Loucy (cell line): ENCODE measurements at regions not wholly inside any gene's neighbourhood (a gene's known extent, or its start where the extent isn't known, plus 50 kb on each side); places are given as distances from the start of the nearest gene placed in this dataset.

Experiments used
- EZH2phosphoT487 ChIP-seq: fragments of 200-600 bp; IDR thresholded peaks from 2 replicates; pipeline ENCODE4 v1.6.1; 2018; ENCODE audit warnings: antibody characterized with exemption, mild to moderate bottlenecking, moderate library complexity, borderline replicate concordance
- TF ChIP-seq, protein P1 (sequence below): fragments of 200-600 bp; sonication (generic); conservative IDR thresholded peaks from 2 replicates; pipeline ENCODE4 v1.5.1; 2014; ENCODE audit warnings: mild to moderate bottlenecking, antibody characterized with exemption, low read length

DNA sequence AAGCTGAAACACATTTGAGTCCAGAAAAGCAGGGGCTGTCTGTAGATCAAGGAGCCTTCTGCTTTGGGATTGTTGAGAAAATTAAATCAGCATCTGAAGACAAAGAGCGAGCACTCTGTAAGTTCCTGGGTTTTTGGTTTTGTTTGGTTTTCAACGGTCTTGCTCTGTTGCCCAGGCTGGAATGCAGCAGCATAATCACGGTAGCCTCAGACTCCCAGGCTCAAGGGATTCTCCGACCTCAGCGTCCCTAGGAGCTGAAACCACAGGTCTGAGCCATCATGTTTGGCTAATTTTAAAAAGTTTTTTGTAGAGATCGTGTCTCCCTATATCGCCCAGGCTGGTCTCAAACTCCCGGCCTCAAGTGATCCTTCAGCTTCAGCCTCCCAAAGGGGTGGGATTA is 266.5 kb upstream of the ADAMTS16 start:
- TF ChIP-seq, protein P1, sequence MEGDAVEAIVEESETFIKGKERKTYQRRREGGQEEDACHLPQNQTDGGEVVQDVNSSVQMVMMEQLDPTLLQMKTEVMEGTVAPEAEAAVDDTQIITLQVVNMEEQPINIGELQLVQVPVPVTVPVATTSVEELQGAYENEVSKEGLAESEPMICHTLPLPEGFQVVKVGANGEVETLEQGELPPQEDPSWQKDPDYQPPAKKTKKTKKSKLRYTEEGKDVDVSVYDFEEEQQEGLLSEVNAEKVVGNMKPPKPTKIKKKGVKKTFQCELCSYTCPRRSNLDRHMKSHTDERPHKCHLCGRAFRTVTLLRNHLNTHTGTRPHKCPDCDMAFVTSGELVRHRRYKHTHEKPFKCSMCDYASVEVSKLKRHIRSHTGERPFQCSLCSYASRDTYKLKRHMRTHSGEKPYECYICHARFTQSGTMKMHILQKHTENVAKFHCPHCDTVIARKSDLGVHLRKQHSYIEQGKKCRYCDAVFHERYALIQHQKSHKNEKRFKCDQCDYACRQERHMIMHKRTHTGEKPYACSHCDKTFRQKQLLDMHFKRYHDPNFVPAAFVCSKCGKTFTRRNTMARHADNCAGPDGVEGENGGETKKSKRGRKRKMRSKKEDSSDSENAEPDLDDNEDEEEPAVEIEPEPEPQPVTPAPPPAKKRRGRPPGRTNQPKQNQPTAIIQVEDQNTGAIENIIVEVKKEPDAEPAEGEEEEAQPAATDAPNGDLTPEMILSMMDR = no peak
- TF ChIP-seq EZH2phosphoT487 = no peak
